ENCODE measurements at regions not wholly inside any gene's neighbourhood (a gene's known extent, or its start where the extent isn't known, plus 50 kb on each side); places are given as distances from the start of the nearest gene placed in this dataset.

DNA sequence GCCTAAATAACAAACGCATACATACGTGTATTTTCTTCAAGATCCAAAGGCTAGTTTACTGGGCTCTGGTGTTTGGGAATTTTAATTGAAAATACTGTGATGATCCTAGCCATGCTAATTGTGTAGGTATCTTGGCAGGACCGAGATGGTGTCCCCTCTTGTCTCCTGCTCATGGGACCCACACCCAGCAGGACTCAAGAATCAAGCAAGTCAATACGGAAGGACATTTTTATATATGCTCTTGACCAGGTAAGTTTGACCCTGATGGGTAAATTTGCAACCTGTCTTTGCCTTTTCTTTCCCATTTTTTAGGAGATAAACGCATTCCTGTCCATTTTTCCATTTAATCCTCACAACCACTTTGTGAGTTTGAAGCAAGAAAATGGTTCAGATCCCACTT is 111.8 kb upstream of the MYCN start:
- DNase-seq, result no peak

GRCh38 chr2:15829091-15829801 is 111.1 kb upstream of the MYCN start:
- no peak for DNase-seq

DNA sequence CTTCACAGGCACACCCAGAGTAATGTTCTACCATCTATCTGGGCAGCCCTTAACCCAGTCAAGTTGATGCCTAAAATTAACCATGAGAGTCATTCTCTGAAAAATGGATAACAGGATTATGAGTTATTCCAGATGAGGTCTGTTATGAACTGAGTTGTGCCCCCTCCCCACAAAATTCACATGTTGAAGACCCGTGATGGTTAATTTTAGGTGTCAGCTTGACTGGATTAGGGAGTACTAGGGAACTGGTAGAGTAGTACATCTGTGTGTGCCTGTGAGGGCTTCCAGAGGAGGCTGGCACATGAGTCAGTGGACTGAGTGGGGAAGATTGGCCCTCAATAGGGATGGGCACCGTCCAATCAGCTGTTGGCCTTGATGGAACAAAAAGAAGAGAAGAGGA is 110.4 kb upstream of the MYCN start:
- DNase-seq, result no peak

- DNase-seq, result no peak
These were observed 109.3 kb upstream of the MYCN start for GRCh38 chr2:15830937-15831549.

GRCh38 chr2:15832030-15832709 is 108.2 kb upstream of the MYCN start:
- DNase-seq, result no peak

- DNase-seq, result no peak
These were observed 107.3 kb upstream of the MYCN start for GRCh38 chr2:15832849-15833680.

GRCh38 chr2:15833731-15834130 is 106.6 kb upstream of the MYCN start:
- no peak for DNase-seq

GRCh38 chr2:15834381-15835031 is 105.8 kb upstream of the MYCN start:
- no peak for DNase-seq

DNA sequence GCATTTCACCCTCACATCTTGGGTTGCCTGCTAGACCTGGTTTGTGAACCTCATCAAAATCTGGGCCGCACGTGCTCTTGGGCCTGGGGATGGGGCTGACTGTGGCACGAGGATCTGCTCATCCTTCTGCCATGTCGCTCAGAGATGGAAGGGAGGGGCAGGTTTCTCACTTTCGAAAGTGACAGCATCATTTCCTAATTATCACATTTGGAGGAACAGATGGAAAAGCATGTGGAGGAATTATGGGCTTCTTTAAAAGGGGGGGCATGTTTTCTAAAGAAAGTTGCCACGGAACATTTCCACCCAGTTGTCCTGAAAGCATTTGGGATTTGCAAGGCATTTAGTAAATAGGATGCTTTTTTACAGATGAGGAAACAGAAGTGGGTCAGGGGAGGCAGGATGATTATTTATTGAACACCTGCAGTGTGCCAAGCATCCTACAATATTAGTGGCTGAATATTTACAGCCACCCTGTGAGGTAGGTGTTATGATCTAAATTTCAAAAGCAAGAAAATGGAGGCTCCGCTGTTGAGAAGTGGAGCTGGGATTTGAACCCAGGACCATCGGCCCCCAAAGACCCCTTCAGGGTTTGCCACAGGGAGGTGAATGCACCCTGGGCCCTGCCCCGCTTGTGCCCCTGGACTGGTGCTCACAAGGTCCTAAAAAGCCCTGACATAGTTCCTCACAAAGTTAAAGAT is 104.2 kb upstream of the MYCN start:
- DNase-seq, result no peak

GRCh38 chr2:15836689-15837610 is 103.4 kb upstream of the MYCN start:
- no peak for DNase-seq

- no peak for DNase-seq
These were observed 101.8 kb upstream of the MYCN start for GRCh38 chr2:15838481-15839090.

GRCh38 chr2:15839426-15840124 is 100.8 kb upstream of the MYCN start:
- no peak for DNase-seq

GRCh38 chr2:15840148-15840547 is 100.2 kb upstream of the MYCN start:
- no peak for DNase-seq

GRCh38 chr2:15840969-15841368 is 99.4 kb upstream of the MYCN start:
- DNase-seq, result no peak

GRCh38 chr2:15841776-15842560 is 98.4 kb upstream of the MYCN start:
- no peak for DNase-seq

GRCh38 chr2:15842758-15843666 is 97.3 kb upstream of the MYCN start:
- no peak for DNase-seq

GRCh38 chr2:15844211-15844801 is 96.0 kb upstream of the MYCN start:
- DNase-seq, result no peak

GRCh38 chr2:15845294-15845693 is 95.1 kb upstream of the MYCN start:
- no peak for DNase-seq
